KG1 (cell line): ENCODE measurements at regions not wholly inside any gene's neighbourhood (a gene's known extent, or its start where the extent isn't known, plus 50 kb on each side); places are given as distances from the start of the nearest gene placed in this dataset.

Experiments
- DNase-seq: peaks from one replicate; lab custom pipeline; 2025; lab: John Stamatoyannopoulos, UW

GRCh38 chr5:89929834-89930233 is 479.7 kb downstream of the CETN3 start:
- DNase-seq, result no peak

- DNase-seq, result no peak
These were observed 480.4 kb downstream of the CETN3 start for GRCh38 chr5:89929173-89929572.

DNA sequence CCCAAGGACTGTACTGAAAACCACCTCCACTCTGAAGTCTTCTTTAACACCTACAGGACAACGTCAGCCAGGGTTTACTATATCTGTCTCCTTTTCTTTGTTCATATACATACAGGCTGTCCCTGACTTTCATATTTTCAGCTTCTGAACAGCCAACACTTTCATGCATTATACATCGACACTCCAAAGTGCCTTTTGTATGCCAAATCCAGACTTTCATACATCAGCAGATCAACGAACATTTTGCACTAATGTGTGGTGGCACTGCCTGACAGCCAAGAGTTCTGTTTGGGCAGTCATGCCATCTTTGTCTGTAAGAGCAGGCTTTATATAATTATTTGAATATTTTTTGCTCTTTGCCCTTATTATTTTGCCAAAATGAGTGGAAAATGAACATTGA is 487.4 kb downstream of the CETN3 start:
- DNase-seq, result no peak

GRCh38 chr5:89917112-89917511 is 492.4 kb downstream of the CETN3 start:
- no peak for DNase-seq

- DNase-seq, result no peak
These were observed 493.4 kb downstream of the CETN3 start for GRCh38 chr5:89916131-89916530.

- no peak for DNase-seq
These were observed 500.7 kb downstream of the CETN3 start for GRCh38 chr5:89908876-89909275.

GRCh38 chr5:89904442-89904841 is 505.1 kb downstream of the CETN3 start:
- DNase-seq, result no peak

- no peak for DNase-seq
These were observed 507.6 kb downstream of the CETN3 start for GRCh38 chr5:89901983-89902382.

GRCh38 chr5:89901346-89901745 is 508.2 kb downstream of the CETN3 start:
- no peak for DNase-seq

DNA sequence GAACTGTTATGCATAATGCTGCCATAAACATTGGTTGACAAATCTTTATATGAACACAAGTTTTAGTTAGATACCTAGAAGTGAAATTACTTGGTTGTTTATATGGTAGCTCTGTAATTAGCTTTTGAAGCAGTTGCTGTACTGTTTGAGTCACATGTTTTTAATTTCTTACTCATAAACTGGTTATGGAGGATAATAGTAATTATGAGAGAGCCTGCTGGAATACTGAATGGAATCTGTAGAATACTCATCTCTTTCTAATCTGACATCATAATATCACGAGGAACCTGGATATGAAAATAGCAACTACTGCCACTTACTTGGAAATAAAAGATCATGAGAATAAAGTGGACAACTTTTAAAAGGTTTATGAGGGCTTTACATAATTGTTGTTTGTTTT is 509.2 kb downstream of the CETN3 start:
- no peak for DNase-seq

DNA sequence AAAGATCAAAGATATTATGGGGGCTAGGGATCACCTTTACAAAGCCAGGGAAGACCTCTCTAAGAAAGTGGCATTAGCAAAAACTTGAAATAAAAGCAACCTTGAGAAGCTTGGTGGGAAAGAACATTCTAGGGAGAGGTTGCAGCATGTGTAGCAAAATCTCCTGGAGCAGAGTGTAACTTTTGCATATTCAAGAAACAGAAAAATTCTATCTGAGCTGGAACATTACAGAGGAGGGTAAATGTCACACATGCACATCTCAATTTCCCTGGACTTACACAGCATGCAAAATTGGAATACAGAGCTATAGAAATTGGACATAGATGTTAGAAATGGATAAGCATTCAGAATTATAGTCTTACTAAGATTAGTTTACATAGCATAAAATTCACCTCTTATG is 510.0 kb downstream of the CETN3 start:
- DNase-seq, result no peak

DNA sequence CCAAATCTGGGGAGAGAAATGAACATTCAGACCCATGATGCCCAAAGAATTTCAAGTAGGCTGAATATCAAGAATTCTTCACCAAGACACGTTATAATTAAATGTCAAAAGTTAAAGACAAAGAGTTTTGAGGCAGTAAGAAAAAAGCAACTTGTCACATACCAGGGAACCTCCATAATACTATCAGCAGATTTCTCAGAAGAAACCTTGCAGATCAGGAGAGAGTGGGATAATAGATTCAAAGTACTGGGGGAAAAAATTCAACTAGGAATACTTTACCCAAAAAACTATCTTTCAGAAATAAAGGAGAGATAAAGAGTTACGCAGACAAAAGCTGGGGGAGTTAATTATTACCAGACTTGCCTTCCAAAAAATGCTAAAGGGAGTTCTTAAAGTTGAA is 516.0 kb downstream of the CETN3 start:
- DNase-seq, result no peak

GRCh38 chr5:89885670-89886069 is 523.9 kb downstream of the CETN3 start:
- DNase-seq, result no peak

- no peak for DNase-seq
These were observed 525.6 kb downstream of the CETN3 start for GRCh38 chr5:89883967-89884366.

- DNase-seq, result no peak
These were observed 531.1 kb downstream of the CETN3 start for GRCh38 chr5:89878140-89879132.

DNA sequence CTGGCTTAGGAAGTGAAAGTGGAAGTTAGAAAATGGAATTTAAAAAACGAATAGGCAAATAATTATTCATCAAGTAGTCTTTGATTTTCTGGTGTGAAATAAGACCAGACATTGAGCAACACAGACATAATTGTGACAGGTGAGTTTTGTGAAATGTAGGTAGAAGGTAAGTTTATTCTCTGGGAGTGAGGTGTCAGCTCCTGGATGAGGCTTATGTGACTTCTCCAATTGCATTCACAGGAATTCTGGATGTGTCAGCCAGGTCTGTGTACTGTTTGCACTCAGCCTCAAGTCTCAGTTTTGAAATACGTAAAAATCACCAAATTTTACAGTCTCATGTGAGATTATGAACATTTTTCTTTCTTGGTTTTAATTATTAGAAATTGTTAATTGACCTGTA is 537.6 kb downstream of the CETN3 start:
- no peak for DNase-seq

GRCh38 chr5:89869346-89869745 is 540.2 kb downstream of the CETN3 start:
- DNase-seq, result no peak

GRCh38 chr5:89866410-89866809 is 543.1 kb downstream of the CETN3 start:
- no peak for DNase-seq

GRCh38 chr5:89864941-89865340 is 544.6 kb downstream of the CETN3 start:
- no peak for DNase-seq

GRCh38 chr5:89857790-89858189 is 551.8 kb downstream of the CETN3 start:
- DNase-seq, result no peak

- no peak for DNase-seq
These were observed 554.1 kb downstream of the CETN3 start for GRCh38 chr5:89855417-89855816.

DNA sequence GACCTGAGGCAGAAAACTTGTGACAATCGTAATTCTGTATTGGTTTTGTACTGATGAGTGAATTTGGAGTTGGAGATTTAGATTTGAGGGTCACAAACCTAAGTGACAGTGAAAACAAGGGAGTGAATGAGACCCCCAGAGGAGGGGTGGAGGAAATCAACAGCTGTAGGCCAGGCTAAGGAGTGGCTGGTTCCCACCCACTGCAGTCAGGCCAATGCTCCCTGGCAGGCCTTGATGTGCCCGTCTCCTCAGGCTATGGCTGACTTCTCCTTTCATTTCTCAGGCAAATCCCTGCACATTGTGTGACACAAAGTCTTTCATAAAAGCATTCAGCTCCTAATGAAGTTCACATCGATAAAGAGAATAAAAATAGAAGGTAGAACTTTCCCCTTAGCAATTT is 557.6 kb downstream of the CETN3 start:
- no peak for DNase-seq

DNA sequence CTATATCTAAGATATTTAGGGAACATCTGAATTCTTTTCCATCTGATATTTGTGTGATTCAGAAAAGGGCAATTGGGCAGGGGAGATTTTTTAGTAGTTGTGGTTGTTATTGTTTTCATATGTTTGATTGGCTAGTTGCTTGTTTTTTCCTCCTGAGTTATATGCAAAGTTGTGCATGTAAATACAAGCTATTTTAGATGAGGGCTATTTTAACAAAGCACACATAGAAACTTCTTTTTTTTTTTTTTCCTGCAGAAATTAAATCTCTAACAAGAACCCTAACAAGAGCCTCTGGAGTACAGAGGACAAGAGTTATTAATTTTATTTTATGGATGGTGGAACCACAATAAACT is 559.1 kb downstream of the CETN3 start:
- DNase-seq, result no peak
